Endodermal cell (in vitro differentiated cells): ENCODE measurements at regions not wholly inside any gene's neighbourhood (a gene's known extent, or its start where the extent isn't known, plus 50 kb on each side); places are given as distances from the start of the nearest gene placed in this dataset.

Experiments
- DNase-seq: peaks from one replicate; pipeline ENCODE4 v3.0.0-alpha.2; 2017
- H3K27ac ChIP-seq: 2 replicates; pipeline ENCODE4 v1.5.1; 2013; ENCODE audit warnings: mild to moderate bottlenecking, low read depth, low read length, moderate library complexity
- H3K27me3 ChIP-seq: 2 replicates; pipeline ENCODE4 v1.6.1; 2013; ENCODE audit warnings: mild to moderate bottlenecking, low read length, moderate library complexity; ENCODE audit not compliant: insufficient read depth, control insufficient read depth, poor library complexity, severe bottlenecking
- H3K36me3 ChIP-seq: 2 replicates; pipeline ENCODE4 v1.7.0; 2013; ENCODE audit warnings: mild to moderate bottlenecking, low read length, moderate library complexity; ENCODE audit not compliant: control insufficient read depth, insufficient read depth
- H3K4me1 ChIP-seq: one replicate; pipeline ENCODE4 v1.7.0; 2013; ENCODE audit warnings: low read length; ENCODE audit not compliant: control insufficient read depth, insufficient read depth
- H3K4me3 ChIP-seq: 2 replicates; pipeline ENCODE4 v1.5.1; 2013; ENCODE audit warnings: mild to moderate bottlenecking, low read length, moderate library complexity
- H3K9ac ChIP-seq: 2 replicates; pipeline ENCODE4 v1.6.1; 2013; ENCODE audit warnings: mild to moderate bottlenecking, low read length, moderate library complexity; ENCODE audit not compliant: poor library complexity, severe bottlenecking; ENCODE audit errors: extremely low read depth
- H3K9me3 ChIP-seq: 2 replicates; pipeline ENCODE4 v1.6.1; 2013; ENCODE audit warnings: mild to moderate bottlenecking, low read length, moderate library complexity; ENCODE audit not compliant: control insufficient read depth
- H3K27ac Mint-ChIP-seq: 2 replicates; pipeline ENCODE4 v1.8.0; 2020; ENCODE audit warnings: mixed read lengths
- H3K27me3 Mint-ChIP-seq: 2 replicates; pipeline ENCODE4 v1.8.0; 2021; ENCODE audit warnings: mild to moderate bottlenecking, mixed read lengths; ENCODE audit not compliant: insufficient read depth
- H3K36me3 Mint-ChIP-seq: 2 replicates; pipeline ENCODE4 v1.8.0; 2020; ENCODE audit warnings: low read depth, mixed read lengths
- H3K4me1 Mint-ChIP-seq: 2 replicates; pipeline ENCODE4 v1.8.0; 2020; ENCODE audit warnings: mixed read lengths
- H3K4me3 Mint-ChIP-seq: 2 replicates; pipeline ENCODE4 v1.8.0; 2020; ENCODE audit warnings: mild to moderate bottlenecking, moderate library complexity, mixed read lengths
- H3K9me3 Mint-ChIP-seq: 2 replicates; pipeline ENCODE4 v1.8.0; 2020; ENCODE audit warnings: mild to moderate bottlenecking, mixed read lengths
- CTCF ChIP-seq: fragments of 200-600 bp; sonication (generic); conservative IDR thresholded peaks from 2 replicates; pipeline ENCODE4 v1.5.0; 2021; ENCODE audit warnings: antibody characterized with exemption, mild to moderate bottlenecking
- WGBS, 2 experiments: methylation state at CpG; one replicate each; pipeline versions ENCODE4 v1.1.5 to v1.1.7; 2013; ENCODE audit warnings: missing lambda C conversion rate in 2 of 2, mixed read lengths in 1 of 2; ENCODE audit not compliant: insufficient coverage in 1 of 2, insufficient read length in 1 of 2; 5-methylcytosine and 5-hydroxymethylcytosine counted together

- Histone ChIP-seq H3K9me3 (no peaks in the 10 kb centered on the region), H3K27me3 (no peaks in the 10 kb centered on the region), H3K9ac (no peak overlapping the region), H3K4me1 (no peaks in the 10 kb centered on the region), H3K4me3 (no peak overlapping the region), H3K27ac (no peak overlapping the region), H3K36me3 (no peaks in the 10 kb centered on the region)
- H3K4me3 Mint-ChIP-seq = no peak overlapping the region
- no peaks in the 10 kb centered on the region for H3K36me3 Mint-ChIP-seq
- H3K4me1 Mint-ChIP-seq = no peaks in the 10 kb centered on the region
- no peaks in the 10 kb centered on the region for H3K9me3 Mint-ChIP-seq
- H3K27me3 Mint-ChIP-seq = no peaks in the 10 kb centered on the region
- no peak for DNase-seq
- 98 to 100% methylated on average over 1 to 3 of the region's 3 CpGs for WGBS, 2 experiments
- H3K27ac Mint-ChIP-seq = no peak overlapping the region
- TF ChIP-seq CTCF = no peak
Observed at GRCh38 chr5:39702928-39703327, 278.1 kb upstream of the DAB2 start.

GRCh38 chr5:39700523-39700922 lies 275.7 kb upstream of the DAB2 start:
- DNase-seq = no peak
- Mint-ChIP-seq H3K27ac (no peak overlapping the region), H3K36me3 (no peaks in the 10 kb centered on the region), H3K9me3 (no peaks in the 10 kb centered on the region), H3K4me1 (no peaks in the 10 kb centered on the region), H3K27me3 (no peaks in the 10 kb centered on the region), H3K4me3 (no peak overlapping the region)
- TF ChIP-seq CTCF = no peak
- H3K9ac ChIP-seq = no peak overlapping the region
- H3K4me3 ChIP-seq = no peak overlapping the region
- no peaks in the 10 kb centered on the region for H3K27me3 ChIP-seq
- H3K9me3 ChIP-seq = no peaks in the 10 kb centered on the region
- no peaks in the 10 kb centered on the region for H3K36me3 ChIP-seq
- no peaks in the 10 kb centered on the region for H3K4me1 ChIP-seq
- H3K27ac ChIP-seq = no peak overlapping the region
- 92% methylated on average over 1 of the region's 1 CpG; no CpG with 5 or more reads in 1 of the 2 experiments for WGBS, 2 experiments

- no peak overlapping the region for H3K27ac ChIP-seq
Observed at GRCh38 chr5:39698838-39699560, 274.2 kb upstream of the DAB2 start.

More at GRCh38 chr5:39698838-39699560, 274.2 kb upstream of the DAB2 start:
- Histone ChIP-seq H3K27me3 (no peaks in the 10 kb centered on the region), H3K9ac (no peak overlapping the region), H3K9me3 (no peaks in the 10 kb centered on the region), H3K4me3 (peak overlapping the region; percentile 41), H3K4me1 (no peaks in the 10 kb centered on the region), H3K36me3 (no peaks in the 10 kb centered on the region)
- no peak for TF ChIP-seq CTCF
- Mint-ChIP-seq H3K4me1 (no peaks in the 10 kb centered on the region), H3K9me3 (no peaks in the 10 kb centered on the region), H3K27ac (no peak overlapping the region), H3K27me3 (no peaks in the 10 kb centered on the region), H3K4me3 (no peak overlapping the region), H3K36me3 (no peaks in the 10 kb centered on the region)
- 88 to 90% methylated on average over 3 to 4 of the region's 4 CpGs for WGBS, 2 experiments
- DNase-seq = no peak
